Coronary artery (tissue), 2 donors: ENCODE measurements at regions not wholly inside any gene's neighbourhood (a gene's known extent, or its start where the extent isn't known, plus 50 kb on each side); places are given as distances from the start of the nearest gene placed in this dataset.
A peak's percentile ranks its signal among the peaks of the same experiment; 100 is the strongest.

Experiments used
- DNase-seq: peaks from one replicate; pipeline ENCODE4 v3.0.0-alpha.2; 2017; ENCODE audit warnings: low spot score
- H3K27ac ChIP-seq, 2 donors: fragments of 200-600 bp; sonication (generic); one replicate each; pipeline ENCODE4 v1.5.1; 2016 to 2019
- H3K4me3 ChIP-seq: fragments of 200-600 bp; sonication (generic); 2 replicates; pipeline ENCODE4 v1.5.1; 2016; ENCODE audit warnings: mild to moderate bottlenecking, moderate library complexity
- TF ChIP-seq, protein P1 (sequence below): fragments of 200-600 bp; sonication (generic); IDR thresholded peaks from one replicate; pipeline ENCODE4 v1.5.1; 2019; ENCODE audit warnings: antibody characterized with exemption

GRCh38 chr4:173707658-173708419, 177.8 kb upstream of the HAND2 start:
- Histone ChIP-seq H3K27ac (no peak overlapping the region), H3K4me3 (no peak overlapping the region)
- TF ChIP-seq, protein P1, sequence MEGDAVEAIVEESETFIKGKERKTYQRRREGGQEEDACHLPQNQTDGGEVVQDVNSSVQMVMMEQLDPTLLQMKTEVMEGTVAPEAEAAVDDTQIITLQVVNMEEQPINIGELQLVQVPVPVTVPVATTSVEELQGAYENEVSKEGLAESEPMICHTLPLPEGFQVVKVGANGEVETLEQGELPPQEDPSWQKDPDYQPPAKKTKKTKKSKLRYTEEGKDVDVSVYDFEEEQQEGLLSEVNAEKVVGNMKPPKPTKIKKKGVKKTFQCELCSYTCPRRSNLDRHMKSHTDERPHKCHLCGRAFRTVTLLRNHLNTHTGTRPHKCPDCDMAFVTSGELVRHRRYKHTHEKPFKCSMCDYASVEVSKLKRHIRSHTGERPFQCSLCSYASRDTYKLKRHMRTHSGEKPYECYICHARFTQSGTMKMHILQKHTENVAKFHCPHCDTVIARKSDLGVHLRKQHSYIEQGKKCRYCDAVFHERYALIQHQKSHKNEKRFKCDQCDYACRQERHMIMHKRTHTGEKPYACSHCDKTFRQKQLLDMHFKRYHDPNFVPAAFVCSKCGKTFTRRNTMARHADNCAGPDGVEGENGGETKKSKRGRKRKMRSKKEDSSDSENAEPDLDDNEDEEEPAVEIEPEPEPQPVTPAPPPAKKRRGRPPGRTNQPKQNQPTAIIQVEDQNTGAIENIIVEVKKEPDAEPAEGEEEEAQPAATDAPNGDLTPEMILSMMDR = no peak
- no peak for DNase-seq

- Histone ChIP-seq H3K4me3 (no peak overlapping the region), H3K27ac (peak overlapping the region in 1 of 2 donors; percentile 36)
- no peak for DNase-seq
- TF ChIP-seq, protein P1 = no peak
These were observed 174.2 kb upstream of the HAND2 start for GRCh38 chr4:173704201-173704600.

DNA sequence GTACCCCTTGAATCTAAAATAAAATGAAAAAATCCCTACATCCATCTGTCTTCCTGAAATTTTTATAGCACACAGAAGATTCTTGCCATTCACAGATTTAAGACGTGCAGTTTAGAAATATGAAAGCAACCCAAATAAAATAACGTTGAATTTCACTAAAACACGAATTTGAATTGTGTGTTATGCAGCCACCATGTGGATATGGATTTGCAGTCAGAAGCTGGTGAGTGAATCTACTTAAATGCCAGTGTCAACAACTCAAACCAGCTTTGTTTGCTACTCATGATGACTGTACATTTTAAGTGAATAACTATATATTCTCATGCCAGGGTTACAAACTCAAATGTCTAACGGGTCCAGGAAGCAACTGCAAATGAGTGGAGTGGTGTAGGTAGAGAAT, 173.0 kb upstream of the HAND2 start:
- H3K4me3 ChIP-seq = no peak overlapping the region
- TF ChIP-seq, protein P1 = no peak
- no peak for DNase-seq
- no peak overlapping the region for H3K27ac ChIP-seq

DNA sequence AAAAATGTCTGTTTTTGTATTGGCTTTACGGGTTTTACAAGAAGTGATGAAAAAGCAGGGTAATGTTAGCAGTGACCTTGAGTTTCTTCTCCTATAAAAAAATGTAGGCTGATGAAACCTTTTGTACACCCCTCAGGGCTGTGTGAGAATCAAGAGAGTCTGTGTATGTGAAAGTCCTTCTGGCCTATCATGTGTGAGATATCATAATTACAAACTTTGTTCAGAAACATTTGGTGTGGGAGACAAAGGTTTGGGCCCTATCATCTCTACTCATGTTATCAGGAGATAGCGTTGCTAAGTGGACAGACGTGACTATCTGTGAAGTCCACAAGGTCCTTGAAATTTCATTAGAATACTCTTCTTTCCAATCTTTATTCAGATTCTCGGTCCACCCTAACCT, 170.6 kb upstream of the HAND2 start:
- Histone ChIP-seq H3K27ac (no peak overlapping the region), H3K4me3 (no peak overlapping the region)
- no peak for DNase-seq
- TF ChIP-seq, protein P1 = no peak

- Histone ChIP-seq H3K4me3 (no peak overlapping the region), H3K27ac (no peak overlapping the region)
- no peak for DNase-seq
- TF ChIP-seq, protein P1 = no peak
These were observed 169.9 kb upstream of the HAND2 start for GRCh38 chr4:173699841-173700475.

DNA sequence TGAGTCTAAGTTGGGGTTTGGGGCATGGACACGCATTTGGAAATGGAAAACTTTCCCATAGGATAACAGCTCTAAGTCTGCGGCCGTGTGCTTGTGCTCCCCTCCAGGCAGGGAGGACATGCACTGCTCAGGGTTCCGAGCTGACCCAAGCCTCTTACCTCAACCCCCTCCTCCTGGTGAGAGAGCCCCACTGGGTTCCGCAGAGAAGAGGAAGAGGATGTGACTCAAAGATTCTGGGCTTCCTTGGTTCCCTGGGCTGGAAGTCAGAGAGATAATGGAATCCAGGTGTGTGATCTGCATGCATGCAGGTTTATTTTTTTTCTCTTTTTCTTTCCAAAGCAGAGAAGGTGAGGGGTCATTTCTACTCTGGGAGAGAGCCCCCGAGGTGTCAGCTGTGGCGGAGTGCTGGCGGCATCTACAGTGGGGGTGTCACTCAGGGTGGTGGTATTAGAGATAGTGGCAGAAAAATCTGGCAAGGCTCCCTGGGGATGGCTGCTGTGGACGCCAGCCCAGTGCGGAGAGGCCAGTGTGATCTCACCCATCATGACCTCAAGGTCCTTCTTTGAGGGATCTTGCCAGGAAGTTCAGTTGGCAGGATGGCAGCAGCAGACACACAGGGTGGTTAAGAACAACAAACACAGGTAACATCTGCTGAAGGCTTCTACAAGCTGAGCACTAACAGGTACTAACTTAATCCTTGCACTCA, 168.7 kb upstream of the HAND2 start:
- no peak for DNase-seq
- no peak overlapping the region for H3K27ac ChIP-seq
- no peak overlapping the region for H3K4me3 ChIP-seq
- TF ChIP-seq, protein P1 = no peak
